ENCODE measurements at regions not wholly inside any gene's neighbourhood (a gene's known extent, or its start where the extent isn't known, plus 50 kb on each side); places are given as distances from the start of the nearest gene placed in this dataset.

DNA sequence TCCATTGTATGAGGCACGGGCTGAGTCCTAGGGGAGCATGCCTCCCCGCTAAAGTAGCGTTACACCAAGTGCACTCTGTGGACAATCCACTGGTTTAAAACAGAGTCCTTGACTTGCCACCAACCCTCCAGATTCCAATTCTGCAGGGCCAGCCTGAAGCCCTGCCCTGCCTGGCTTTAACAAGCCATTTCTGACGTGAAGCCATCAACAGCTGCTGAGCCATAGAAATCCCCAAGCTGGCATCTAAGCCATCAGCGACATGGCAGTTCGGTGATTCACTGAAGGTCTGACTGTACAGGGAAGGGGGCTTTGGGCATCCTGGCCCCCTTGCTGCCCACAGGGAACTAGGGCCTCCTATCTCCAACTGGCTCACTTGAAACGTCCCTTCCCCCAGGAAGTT is 265.7 kb downstream of the UACA start:
- 79 to 85% (median 83%) methylated on average over 7 of the region's 7 CpGs for WGBS, 4 donors
- TF ChIP-seq, protein P1, sequence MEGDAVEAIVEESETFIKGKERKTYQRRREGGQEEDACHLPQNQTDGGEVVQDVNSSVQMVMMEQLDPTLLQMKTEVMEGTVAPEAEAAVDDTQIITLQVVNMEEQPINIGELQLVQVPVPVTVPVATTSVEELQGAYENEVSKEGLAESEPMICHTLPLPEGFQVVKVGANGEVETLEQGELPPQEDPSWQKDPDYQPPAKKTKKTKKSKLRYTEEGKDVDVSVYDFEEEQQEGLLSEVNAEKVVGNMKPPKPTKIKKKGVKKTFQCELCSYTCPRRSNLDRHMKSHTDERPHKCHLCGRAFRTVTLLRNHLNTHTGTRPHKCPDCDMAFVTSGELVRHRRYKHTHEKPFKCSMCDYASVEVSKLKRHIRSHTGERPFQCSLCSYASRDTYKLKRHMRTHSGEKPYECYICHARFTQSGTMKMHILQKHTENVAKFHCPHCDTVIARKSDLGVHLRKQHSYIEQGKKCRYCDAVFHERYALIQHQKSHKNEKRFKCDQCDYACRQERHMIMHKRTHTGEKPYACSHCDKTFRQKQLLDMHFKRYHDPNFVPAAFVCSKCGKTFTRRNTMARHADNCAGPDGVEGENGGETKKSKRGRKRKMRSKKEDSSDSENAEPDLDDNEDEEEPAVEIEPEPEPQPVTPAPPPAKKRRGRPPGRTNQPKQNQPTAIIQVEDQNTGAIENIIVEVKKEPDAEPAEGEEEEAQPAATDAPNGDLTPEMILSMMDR (IDR thresholded peaks at IDR 0.05): no peak
- no peak for TF ChIP-seq POLR2A (IDR thresholded peaks at IDR 0.05)
- intact Hi-C loops (cut with DNase I): loop anchor here in 1 of 2 donors (10.0 kb wide), 1 partner anchor 1023 kb away; no protein-coding TSS in a partner anchor

DNA sequence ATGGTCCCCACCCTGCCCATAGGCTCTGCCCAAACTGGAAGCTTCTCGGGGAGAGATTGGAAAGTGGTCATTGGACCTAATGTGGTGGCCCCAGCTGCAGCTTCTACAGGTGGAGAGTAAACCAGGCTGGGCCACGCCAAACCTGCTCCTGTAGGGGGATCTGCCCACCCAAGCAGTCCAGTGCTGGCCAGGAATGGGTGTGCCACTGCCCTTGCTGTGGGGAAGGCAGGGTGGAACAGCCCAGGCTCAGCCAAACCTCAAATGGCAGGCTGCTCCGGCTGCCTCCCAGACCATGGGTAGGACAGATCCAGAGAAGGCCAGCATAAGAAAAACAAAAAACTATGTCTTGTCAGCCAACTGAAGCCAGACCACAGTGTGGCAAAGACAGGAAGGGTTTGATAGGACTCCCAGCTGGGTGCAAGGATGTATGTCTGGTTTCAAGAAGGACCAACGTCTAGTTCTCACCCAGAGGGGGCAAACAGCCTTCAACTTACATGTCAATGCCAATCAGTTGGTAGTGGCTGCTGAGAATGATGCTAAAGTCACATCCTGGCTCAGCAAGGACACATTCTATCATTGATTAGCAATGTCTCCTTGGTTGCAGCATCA is 267.3 kb downstream of the UACA start:
- H3K27ac ChIP-seq: no peak overlapping the region
- H3K36me3 ChIP-seq (replicated peaks in 1 of 2): no peaks in the 10 kb centered on the region
- 84 to 95% (median 89%) methylated on average over 3 to 4 of the region's 4 CpGs for WGBS, 4 donors
- peaks cover 0 to 10% of the 10 kb centered on the region in 2 donors for H3K4me1 ChIP-seq (replicated peaks in 1 of 2)
- DNase-seq: no peak
- intact Hi-C loops (cut with DNase I): loop anchor here in 1 of 2 donors (10.0 kb wide), 1 partner anchor 1021 kb away; no protein-coding TSS in a partner anchor
- no peaks in the 10 kb centered on the region for H3K27me3 ChIP-seq
- H3K4me3 ChIP-seq: no peak overlapping the region
- no peak for TF ChIP-seq POLR2A (IDR thresholded peaks at IDR 0.05)
- TF ChIP-seq, protein P1 (IDR thresholded peaks at IDR 0.05): no peak
- no peaks in the 10 kb centered on the region for H3K9me3 ChIP-seq (replicated peaks in 1 of 3)

More for the DNA sequence above, 265.7 kb downstream of the UACA start:
- Histone ChIP-seq H3K9me3 (replicated peaks in 1 of 3) (no peaks in the 10 kb centered on the region), H3K36me3 (replicated peaks in 1 of 2) (no peaks in the 10 kb centered on the region), H3K27me3 (no peaks in the 10 kb centered on the region), H3K27ac (no peak overlapping the region), H3K4me3 (no peak overlapping the region), H3K4me1 (replicated peaks in 1 of 2) (no peaks in the 10 kb centered on the region)
- no peak for DNase-seq

DNA sequence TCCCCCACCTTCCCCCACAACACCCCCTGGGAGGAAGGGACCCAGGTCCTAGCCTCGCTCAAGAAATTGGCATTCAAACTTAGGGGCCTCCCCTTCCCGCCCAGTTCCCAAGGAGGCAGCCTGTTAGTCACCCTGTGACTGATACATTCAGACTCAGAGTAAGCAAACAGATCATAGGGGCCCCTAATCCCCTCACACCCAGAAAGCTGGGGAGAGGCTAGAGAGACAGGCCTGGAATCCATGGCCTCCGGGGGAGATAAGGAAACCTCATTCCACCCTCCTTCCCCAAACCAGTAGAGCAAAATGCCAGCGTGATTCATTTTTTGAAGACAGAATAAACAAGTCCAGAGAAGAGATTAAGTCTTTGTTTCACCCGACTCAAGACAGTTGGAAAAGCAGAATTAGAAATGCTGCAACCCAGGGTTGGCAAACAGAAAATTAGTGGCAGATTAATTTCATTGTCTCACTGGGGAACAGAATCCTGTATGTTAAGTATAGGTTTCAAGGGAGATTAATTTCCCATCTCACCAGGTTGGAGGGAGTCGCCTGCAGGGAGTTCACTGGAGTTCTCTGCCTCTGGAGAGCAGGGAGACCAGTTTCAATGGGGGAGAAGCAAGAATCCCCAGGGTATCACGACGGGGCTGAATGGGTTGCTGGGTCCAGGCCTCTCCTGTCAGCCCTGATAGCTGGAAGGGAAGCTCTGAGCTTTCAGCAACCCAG is 268.3 kb downstream of the UACA start:
- Histone ChIP-seq H3K36me3 (replicated peaks in 1 of 2) (no peaks in the 10 kb centered on the region), H3K4me1 (replicated peaks in 1 of 2) (peaks cover 0 to 10% of the 10 kb centered on the region in 2 donors), H3K9me3 (replicated peaks in 1 of 3) (no peaks in the 10 kb centered on the region), H3K4me3 (no peak overlapping the region), H3K27ac (no peak overlapping the region), H3K27me3 (no peaks in the 10 kb centered on the region)
- no peak for DNase-seq
- 48 to 58% (median 56%) methylated on average over 6 to 8 of the region's 8 CpGs for WGBS, 4 donors
- TF ChIP-seq, protein P1 (IDR thresholded peaks at IDR 0.05): no peak
- no peak for TF ChIP-seq POLR2A (IDR thresholded peaks at IDR 0.05)
- intact Hi-C loops (cut with DNase I): loop anchor here in 1 of 2 donors (10.0 kb wide), 1 partner anchor 1020 kb away; no protein-coding TSS in a partner anchor

DNA sequence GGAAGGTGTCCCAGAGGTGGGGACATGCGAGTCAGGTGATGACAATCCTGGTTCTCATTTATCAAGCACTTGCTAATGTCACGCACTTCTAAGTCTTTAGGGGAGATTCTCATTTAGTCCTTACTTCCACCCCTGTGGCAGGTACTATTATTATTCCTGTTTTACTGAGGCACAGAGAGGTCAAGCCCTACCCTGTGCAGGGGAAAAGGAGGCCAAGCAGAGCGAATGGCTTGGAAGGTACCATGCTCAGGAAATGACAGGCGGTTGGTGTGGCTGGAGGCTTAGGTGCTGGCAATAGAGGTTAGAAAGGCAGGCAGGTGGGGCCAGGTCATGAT is 268.9 kb downstream of the UACA start:
- no peak for DNase-seq
- Histone ChIP-seq H3K36me3 (replicated peaks in 1 of 2) (no peaks in the 10 kb centered on the region), H3K4me3 (no peak overlapping the region), H3K4me1 (replicated peaks in 1 of 2) (peaks cover 0 to 10% of the 10 kb centered on the region in 2 donors), H3K27ac (no peak overlapping the region), H3K27me3 (no peaks in the 10 kb centered on the region), H3K9me3 (replicated peaks in 1 of 3) (no peaks in the 10 kb centered on the region)
- WGBS, 4 donors: 82 to 96% (median 87%) methylated on average over 4 of the region's 4 CpGs
- no peak for TF ChIP-seq POLR2A (IDR thresholded peaks at IDR 0.05)
- TF ChIP-seq, protein P1 (IDR thresholded peaks at IDR 0.05): no peak
- intact Hi-C loops (cut with DNase I): loop anchor here in 1 of 2 donors (10.0 kb wide), 1 partner anchor 1020 kb away; no protein-coding TSS in a partner anchor
